ENCODE measurements at regions not wholly inside any gene's neighbourhood (a gene's known extent, or its start where the extent isn't known, plus 50 kb on each side); places are given as distances from the start of the nearest gene placed in this dataset.

DNA sequence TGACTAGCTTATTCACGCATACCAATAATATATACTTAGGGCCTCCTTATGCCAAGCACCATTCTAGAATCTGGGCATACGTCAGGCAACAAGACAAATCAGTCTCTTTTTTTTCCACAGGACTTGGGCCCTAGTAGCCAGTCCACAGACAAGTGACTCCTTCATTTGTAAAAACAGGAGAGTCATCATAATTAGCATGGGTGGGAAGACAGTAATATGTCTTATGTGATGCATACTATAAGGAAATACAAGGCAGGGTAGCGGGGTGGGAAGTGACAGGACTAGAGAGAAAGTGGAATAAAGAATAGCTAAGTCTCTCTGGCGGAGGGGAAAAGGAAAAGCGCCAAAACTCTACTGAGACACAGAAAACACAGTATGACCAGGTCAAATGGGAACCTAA lies 439.6 kb upstream of the MDFIC2 start:
- H3K27ac ChIP-seq: no peak overlapping the region

DNA sequence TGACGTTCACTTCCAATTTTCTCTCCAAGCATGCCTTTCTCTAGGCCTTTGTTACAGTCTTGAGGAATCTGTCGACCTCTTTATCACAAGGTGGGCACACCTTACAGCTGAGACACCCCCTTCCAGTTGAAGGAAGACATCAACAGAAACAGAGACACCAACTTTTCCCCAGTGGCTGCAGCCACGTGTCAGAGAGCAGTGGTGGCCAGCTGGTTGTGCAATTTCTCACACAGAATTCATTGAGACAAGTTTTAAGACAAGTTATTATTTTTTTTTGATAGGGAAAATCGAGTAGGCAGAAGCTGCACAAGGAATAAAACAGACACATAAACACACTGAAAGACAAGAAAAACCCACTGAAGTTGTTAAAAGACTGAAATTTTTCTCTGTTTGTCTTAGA lies 436.7 kb upstream of the MDFIC2 start:
- no peak for TF ChIP-seq ZFX (IDR thresholded peaks at IDR 0.05)
- TF ChIP-seq, protein P1, sequence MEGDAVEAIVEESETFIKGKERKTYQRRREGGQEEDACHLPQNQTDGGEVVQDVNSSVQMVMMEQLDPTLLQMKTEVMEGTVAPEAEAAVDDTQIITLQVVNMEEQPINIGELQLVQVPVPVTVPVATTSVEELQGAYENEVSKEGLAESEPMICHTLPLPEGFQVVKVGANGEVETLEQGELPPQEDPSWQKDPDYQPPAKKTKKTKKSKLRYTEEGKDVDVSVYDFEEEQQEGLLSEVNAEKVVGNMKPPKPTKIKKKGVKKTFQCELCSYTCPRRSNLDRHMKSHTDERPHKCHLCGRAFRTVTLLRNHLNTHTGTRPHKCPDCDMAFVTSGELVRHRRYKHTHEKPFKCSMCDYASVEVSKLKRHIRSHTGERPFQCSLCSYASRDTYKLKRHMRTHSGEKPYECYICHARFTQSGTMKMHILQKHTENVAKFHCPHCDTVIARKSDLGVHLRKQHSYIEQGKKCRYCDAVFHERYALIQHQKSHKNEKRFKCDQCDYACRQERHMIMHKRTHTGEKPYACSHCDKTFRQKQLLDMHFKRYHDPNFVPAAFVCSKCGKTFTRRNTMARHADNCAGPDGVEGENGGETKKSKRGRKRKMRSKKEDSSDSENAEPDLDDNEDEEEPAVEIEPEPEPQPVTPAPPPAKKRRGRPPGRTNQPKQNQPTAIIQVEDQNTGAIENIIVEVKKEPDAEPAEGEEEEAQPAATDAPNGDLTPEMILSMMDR (conservative IDR thresholded peaks at IDR 0.05): no peak
- H3K27ac ChIP-seq: no peak overlapping the region

More for the DNA sequence above, 439.6 kb upstream of the MDFIC2 start:
- no peak for TF ChIP-seq ZFX (IDR thresholded peaks at IDR 0.05)
- TF ChIP-seq, protein P1 (conservative IDR thresholded peaks at IDR 0.05): no peak

DNA sequence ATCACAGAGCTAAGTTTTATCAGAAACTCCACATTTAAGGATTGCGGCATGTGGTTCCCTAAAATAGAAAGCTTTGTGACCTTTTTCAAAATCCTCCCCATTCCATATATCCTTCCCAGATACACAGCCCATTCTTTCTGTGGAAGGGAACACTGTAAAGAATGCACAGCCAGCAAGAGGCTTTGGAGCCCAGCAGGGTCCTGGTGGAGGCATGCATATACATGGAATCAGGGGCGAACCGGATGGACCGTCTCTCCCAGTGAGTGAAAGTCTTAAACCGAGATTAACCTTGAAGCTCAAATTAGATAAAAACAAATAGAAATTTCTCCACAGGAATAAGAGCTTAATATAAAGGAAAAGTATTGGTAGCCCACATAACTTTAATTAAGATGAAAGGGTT lies 436.2 kb upstream of the MDFIC2 start:
- no peak overlapping the region for H3K27ac ChIP-seq
- TF ChIP-seq, protein P1 (conservative IDR thresholded peaks at IDR 0.05): no peak
- TF ChIP-seq ZFX (IDR thresholded peaks at IDR 0.05): no peak

DNA sequence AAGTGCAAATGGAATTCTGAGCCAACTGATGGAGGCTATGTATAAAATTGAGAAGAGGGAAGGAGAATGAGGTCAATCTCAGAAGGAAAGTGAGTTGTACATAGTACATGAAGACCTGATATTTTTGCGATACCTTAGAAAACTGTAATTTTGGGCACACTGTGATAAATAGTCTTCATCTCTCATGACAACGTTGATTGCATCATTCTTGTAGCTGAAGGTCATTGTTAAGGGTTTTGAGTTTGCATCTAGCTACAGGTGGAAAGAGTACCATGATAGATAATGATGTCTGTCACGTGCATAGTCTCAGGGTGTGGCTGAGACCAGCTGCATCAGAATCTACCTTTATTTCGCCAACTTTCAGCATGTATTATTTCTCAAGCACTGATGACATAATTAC lies 435.4 kb upstream of the MDFIC2 start:
- no peak overlapping the region for H3K27ac ChIP-seq
- TF ChIP-seq, protein P1 (conservative IDR thresholded peaks at IDR 0.05): no peak
- no peak for TF ChIP-seq ZFX (IDR thresholded peaks at IDR 0.05)

DNA sequence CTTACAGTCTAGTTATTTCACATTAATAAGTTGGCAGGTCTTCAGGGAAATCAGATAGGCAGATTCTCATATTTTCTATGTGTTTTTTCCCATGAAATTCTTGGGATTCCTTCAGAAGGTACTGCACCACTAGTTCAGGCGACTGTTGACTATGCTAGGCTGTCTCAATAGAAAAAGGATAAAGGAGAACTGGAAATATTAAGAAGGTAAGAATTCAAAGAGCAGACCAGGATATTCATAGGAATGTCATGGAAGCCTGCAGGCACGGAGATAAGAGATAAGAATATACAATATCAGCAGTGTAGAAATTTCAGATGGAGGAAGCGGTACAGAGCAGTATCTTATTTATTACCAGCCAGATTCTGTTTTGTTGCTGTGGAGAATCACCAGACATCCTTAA lies 432.1 kb upstream of the MDFIC2 start:
- no peak overlapping the region for H3K27ac ChIP-seq
- no peak for TF ChIP-seq ZFX (IDR thresholded peaks at IDR 0.05)
- TF ChIP-seq, protein P1 (conservative IDR thresholded peaks at IDR 0.05): no peak

DNA sequence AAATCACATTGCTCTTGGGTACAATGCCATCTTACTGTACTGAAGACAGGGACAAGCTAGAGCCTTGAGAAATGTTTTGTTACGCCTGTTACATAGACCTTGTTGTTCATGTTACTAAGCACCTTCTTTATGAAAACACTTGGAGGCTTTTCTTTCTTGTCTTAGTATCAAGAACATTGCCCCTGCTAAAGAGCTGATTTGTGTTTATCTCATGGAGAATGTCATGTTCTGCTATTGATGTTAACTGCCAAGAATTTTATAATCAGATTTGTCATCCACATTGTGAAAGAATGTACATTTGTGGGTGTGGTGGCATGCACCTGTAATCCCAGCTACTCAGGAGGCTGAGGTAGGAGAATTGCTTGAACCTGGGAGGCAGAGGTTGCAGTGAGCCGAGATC lies 431.3 kb upstream of the MDFIC2 start:
- TF ChIP-seq, protein P1 (conservative IDR thresholded peaks at IDR 0.05): no peak
- TF ChIP-seq ZFX (IDR thresholded peaks at IDR 0.05): no peak
- H3K27ac ChIP-seq: no peak overlapping the region

DNA sequence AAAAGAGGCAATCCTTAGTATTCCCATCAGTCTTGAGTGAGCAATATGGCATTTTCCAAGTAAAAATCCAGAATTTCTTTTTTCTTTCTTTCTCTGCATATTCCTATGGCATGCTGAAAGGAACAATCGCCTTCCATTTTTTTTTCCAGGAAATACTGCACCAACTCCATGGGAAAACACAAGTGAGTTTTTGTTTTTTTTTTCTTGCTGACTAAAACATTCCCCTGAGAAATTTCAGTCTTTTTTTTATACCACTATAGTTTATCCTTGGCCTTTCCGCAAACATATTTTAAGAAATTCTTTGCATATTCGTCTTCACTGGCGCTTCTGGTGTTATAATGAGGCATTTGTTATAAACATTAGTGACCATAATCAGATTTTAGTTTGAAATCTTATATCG lies 429.6 kb upstream of the MDFIC2 start:
- TF ChIP-seq, protein P1 (conservative IDR thresholded peaks at IDR 0.05): no peak
- TF ChIP-seq ZFX (IDR thresholded peaks at IDR 0.05): no peak
- no peak overlapping the region for H3K27ac ChIP-seq

Measured in C4-2B (cell line).